ENCODE measurements at regions not wholly inside any gene's neighbourhood (a gene's known extent, or its start where the extent isn't known, plus 50 kb on each side); places are given as distances from the start of the nearest gene placed in this dataset.

GRCh38 chr2:82230406-82230805 is 1925.9 kb upstream of the LRRTM1 start:
- TF ChIP-seq CTCF (IDR thresholded peaks at IDR 0.05) (no peak), EP300 (IDR thresholded peaks at IDR 0.05) (no peak), POLR2AphosphoS5 (IDR thresholded peaks at IDR 0.05) (no peak)
